ENCODE measurements at regions not wholly inside any gene's neighbourhood (a gene's known extent, or its start where the extent isn't known, plus 50 kb on each side); places are given as distances from the start of the nearest gene placed in this dataset.

DNA sequence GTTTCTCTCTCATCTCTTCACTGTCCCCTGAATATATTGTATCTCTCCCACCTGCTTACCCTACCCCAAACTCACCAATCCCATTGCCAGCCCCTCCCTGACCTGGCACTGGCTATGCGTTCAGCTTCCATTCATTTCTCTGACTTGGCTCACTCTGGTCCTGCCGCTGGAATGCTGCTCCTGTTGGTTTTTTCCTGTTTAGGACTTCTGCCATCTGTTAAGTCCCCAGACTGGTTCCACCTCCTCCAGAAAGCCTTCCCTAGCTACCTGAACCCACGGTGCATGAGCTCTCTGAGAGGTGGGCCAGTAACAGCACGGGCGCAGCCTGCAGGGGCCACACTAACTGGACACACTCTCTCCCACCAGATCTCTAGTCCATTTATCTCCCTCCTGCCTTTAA, 80.2 kb downstream of the HIF1AN start:
- TF ChIP-seq, protein P1, sequence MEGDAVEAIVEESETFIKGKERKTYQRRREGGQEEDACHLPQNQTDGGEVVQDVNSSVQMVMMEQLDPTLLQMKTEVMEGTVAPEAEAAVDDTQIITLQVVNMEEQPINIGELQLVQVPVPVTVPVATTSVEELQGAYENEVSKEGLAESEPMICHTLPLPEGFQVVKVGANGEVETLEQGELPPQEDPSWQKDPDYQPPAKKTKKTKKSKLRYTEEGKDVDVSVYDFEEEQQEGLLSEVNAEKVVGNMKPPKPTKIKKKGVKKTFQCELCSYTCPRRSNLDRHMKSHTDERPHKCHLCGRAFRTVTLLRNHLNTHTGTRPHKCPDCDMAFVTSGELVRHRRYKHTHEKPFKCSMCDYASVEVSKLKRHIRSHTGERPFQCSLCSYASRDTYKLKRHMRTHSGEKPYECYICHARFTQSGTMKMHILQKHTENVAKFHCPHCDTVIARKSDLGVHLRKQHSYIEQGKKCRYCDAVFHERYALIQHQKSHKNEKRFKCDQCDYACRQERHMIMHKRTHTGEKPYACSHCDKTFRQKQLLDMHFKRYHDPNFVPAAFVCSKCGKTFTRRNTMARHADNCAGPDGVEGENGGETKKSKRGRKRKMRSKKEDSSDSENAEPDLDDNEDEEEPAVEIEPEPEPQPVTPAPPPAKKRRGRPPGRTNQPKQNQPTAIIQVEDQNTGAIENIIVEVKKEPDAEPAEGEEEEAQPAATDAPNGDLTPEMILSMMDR (conservative IDR thresholded peaks at IDR 0.05; ENCODE audit: low read depth, low read length): no peak
- no peak for TF ChIP-seq MXI1 (IDR thresholded peaks at IDR 0.05; ENCODE audit: borderline replicate concordance, low read depth, low read length)
- no peak for TF ChIP-seq SMC3 (IDR thresholded peaks at IDR 0.05; ENCODE audit: low read depth, low read length)
- no peak for TF ChIP-seq POLR2A (IDR thresholded peaks at IDR 0.05; ENCODE audit: low read depth, low read length)
- TF ChIP-seq MAFK (IDR thresholded peaks at IDR 0.05; ENCODE audit: low read depth, low read length): no peak
- no peak for TF ChIP-seq RAD21 (IDR thresholded peaks at IDR 0.05; ENCODE audit: low read length)
- no peak for TF ChIP-seq RCOR1 (IDR thresholded peaks at IDR 0.05; ENCODE audit: insufficient replicate concordance, low read length)
- TF ChIP-seq, protein P2, sequence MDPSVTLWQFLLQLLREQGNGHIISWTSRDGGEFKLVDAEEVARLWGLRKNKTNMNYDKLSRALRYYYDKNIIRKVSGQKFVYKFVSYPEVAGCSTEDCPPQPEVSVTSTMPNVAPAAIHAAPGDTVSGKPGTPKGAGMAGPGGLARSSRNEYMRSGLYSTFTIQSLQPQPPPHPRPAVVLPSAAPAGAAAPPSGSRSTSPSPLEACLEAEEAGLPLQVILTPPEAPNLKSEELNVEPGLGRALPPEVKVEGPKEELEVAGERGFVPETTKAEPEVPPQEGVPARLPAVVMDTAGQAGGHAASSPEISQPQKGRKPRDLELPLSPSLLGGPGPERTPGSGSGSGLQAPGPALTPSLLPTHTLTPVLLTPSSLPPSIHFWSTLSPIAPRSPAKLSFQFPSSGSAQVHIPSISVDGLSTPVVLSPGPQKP (IDR thresholded peaks at IDR 0.05; ENCODE audit: borderline replicate concordance, low read depth, low read length): no peak
- no peak for TF ChIP-seq FOS (IDR thresholded peaks at IDR 0.05; ENCODE audit: low read depth, low read length)
- TF ChIP-seq, protein P3, sequence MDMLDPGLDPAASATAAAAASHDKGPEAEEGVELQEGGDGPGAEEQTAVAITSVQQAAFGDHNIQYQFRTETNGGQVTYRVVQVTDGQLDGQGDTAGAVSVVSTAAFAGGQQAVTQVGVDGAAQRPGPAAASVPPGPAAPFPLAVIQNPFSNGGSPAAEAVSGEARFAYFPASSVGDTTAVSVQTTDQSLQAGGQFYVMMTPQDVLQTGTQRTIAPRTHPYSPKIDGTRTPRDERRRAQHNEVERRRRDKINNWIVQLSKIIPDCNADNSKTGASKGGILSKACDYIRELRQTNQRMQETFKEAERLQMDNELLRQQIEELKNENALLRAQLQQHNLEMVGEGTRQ (IDR thresholded peaks at IDR 0.05; ENCODE audit: low read depth, low read length): no peak
- TF ChIP-seq CHD1 (IDR thresholded peaks at IDR 0.05; ENCODE audit: low read depth, low read length): no peak
- TF ChIP-seq NFE2L2 (IDR thresholded peaks at IDR 0.05; ENCODE audit: low read depth, low read length): no peak
- no peak for TF ChIP-seq MAZ (IDR thresholded peaks at IDR 0.05; ENCODE audit: borderline replicate concordance, low read depth, low read length)
- TF ChIP-seq CEBPB (IDR thresholded peaks at IDR 0.05; ENCODE audit: low read depth, low read length): no peak
